ENCODE measurements at regions not wholly inside any gene's neighbourhood (a gene's known extent, or its start where the extent isn't known, plus 50 kb on each side); places are given as distances from the start of the nearest gene placed in this dataset.
A peak's percentile ranks its signal among the peaks of the same experiment; 100 is the strongest.

GRCh38 chr9:100697339-100697738 is 119.5 kb downstream of the CAVIN4 start:
- no peak overlapping the region for H3K4me3 ChIP-seq
- no peaks in the 10 kb centered on the region for H3K27me3 ChIP-seq (ENCODE audit: insufficient read depth in 3 of 3, low read length in 2 of 3)
- no peak overlapping the region for H3K27ac ChIP-seq
- H3K4me1 ChIP-seq, result no peaks in the 10 kb centered on the region
- ATAC-seq, result no peak
- no peaks in the 10 kb centered on the region for H3K36me3 ChIP-seq (ENCODE audit: insufficient read depth in 1 of 2, low read depth in 1 of 2)
- H3K9me3 ChIP-seq, result no peaks in the 10 kb centered on the region
- no peak for DNase-seq
- intact Hi-C loops (cut with DNase I), result no loop called here
- 86 to 91% (median 88%) methylated on average over 1 of the region's 1 CpG for WGBS, 3 donors
- TF ChIP-seq, protein P1, sequence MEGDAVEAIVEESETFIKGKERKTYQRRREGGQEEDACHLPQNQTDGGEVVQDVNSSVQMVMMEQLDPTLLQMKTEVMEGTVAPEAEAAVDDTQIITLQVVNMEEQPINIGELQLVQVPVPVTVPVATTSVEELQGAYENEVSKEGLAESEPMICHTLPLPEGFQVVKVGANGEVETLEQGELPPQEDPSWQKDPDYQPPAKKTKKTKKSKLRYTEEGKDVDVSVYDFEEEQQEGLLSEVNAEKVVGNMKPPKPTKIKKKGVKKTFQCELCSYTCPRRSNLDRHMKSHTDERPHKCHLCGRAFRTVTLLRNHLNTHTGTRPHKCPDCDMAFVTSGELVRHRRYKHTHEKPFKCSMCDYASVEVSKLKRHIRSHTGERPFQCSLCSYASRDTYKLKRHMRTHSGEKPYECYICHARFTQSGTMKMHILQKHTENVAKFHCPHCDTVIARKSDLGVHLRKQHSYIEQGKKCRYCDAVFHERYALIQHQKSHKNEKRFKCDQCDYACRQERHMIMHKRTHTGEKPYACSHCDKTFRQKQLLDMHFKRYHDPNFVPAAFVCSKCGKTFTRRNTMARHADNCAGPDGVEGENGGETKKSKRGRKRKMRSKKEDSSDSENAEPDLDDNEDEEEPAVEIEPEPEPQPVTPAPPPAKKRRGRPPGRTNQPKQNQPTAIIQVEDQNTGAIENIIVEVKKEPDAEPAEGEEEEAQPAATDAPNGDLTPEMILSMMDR (IDR thresholded peaks at IDR 0.05), result no peak

DNA sequence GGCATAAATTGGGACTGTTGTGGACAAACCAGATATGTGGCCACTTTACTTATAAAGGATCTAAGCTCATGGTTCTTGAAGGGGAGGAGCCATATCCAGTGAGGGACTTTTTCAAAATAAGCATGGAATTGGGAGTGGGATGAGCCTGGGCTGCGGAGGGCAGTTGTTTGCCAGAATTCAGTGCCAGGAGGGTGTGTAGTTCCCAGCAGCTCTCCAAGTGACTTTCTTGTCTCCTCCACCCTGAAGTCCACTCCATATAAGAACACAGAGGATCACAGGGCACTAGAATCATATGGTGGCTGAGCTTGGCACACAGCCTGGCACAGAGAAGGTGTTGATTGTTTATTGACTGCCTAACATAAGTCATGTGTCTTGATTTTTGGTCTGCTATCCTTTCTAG is 121.1 kb downstream of the CAVIN4 start:
- no peak for ATAC-seq
- no peak overlapping the region for H3K4me3 ChIP-seq
- WGBS, 3 donors, result 21 to 63% (median 26%) methylated on average over 1 of the region's 1 CpG
- intact Hi-C loops (cut with DNase I), result no loop called here
- H3K9me3 ChIP-seq, result no peaks in the 10 kb centered on the region
- H3K27me3 ChIP-seq (ENCODE audit: insufficient read depth in 3 of 3, low read length in 2 of 3), result no peaks in the 10 kb centered on the region
- DNase-seq, result no peak
- H3K36me3 ChIP-seq (ENCODE audit: insufficient read depth in 1 of 2, low read depth in 1 of 2), result no peaks in the 10 kb centered on the region
- TF ChIP-seq, protein P1 (IDR thresholded peaks at IDR 0.05), result no peak
- no peak overlapping the region for H3K27ac ChIP-seq
- no peaks in the 10 kb centered on the region for H3K4me1 ChIP-seq

GRCh38 chr9:100699668-100700067 is 121.8 kb downstream of the CAVIN4 start:
- Histone ChIP-seq H3K27ac (no peak overlapping the region), H3K4me3 (no peak overlapping the region), H3K27me3 (ENCODE audit: insufficient read depth in 3 of 3, low read length in 2 of 3) (no peaks in the 10 kb centered on the region), H3K9me3 (no peaks in the 10 kb centered on the region), H3K4me1 (no peaks in the 10 kb centered on the region), H3K36me3 (ENCODE audit: insufficient read depth in 1 of 2, low read depth in 1 of 2) (no peaks in the 10 kb centered on the region)
- ATAC-seq (no peak), DNase-seq (no peak)
- intact Hi-C loops (cut with DNase I), result loop anchor here (5.0 to 10.0 kb wide), 3 partner anchors 535 to 613 kb away; no protein-coding TSS in a partner anchor
- TF ChIP-seq, protein P1 (IDR thresholded peaks at IDR 0.05), result no peak
- WGBS, 3 donors, result 50 to 56% (median 52%) methylated on average over 8 of the region's 8 CpGs

GRCh38 chr9:100700689-100701318 is 122.9 kb downstream of the CAVIN4 start:
- Histone ChIP-seq H3K36me3 (ENCODE audit: insufficient read depth in 1 of 2, low read depth in 1 of 2) (no peaks in the 10 kb centered on the region), H3K27ac (no peak overlapping the region), H3K9me3 (no peaks in the 10 kb centered on the region), H3K4me3 (no peak overlapping the region), H3K27me3 (ENCODE audit: insufficient read depth in 3 of 3, low read length in 2 of 3) (no peaks in the 10 kb centered on the region), H3K4me1 (no peaks in the 10 kb centered on the region)
- intact Hi-C loops (cut with DNase I), result loop anchor here (5.0 to 10.0 kb wide), 3 partner anchors 534 to 611 kb away; no protein-coding TSS in a partner anchor
- peak in 1 of 4 donors; percentile 42 for ATAC-seq
- no peak for DNase-seq
- TF ChIP-seq, protein P1 (IDR thresholded peaks at IDR 0.05), result peak; percentile 39
- WGBS, 3 donors, result 41 to 47% (median 44%) methylated on average over 5 of the region's 5 CpGs
